Gastrocnemius medialis (tissue), 4 donors: ENCODE measurements at regions not wholly inside any gene's neighbourhood (a gene's known extent, or its start where the extent isn't known, plus 50 kb on each side); places are given as distances from the start of the nearest gene placed in this dataset.

Experiments used
- CTCF ChIP-seq, 5 experiments: fragments of 450-650 bp in 3 of 5; fragments of 200-600 bp in 2 of 5; sonication (generic) in 2 of 5; IDR thresholded peaks in 4 of 5; conservative IDR thresholded peaks in 1 of 5; 1 replicate in 4 of 5; 2 replicates in 1 of 5; pipeline ENCODE4 v1.5.1; 2016 to 2019; ENCODE audit warnings: antibody characterized with exemption in 5 of 5, mild to moderate bottlenecking in 3 of 5, moderate library complexity in 3 of 5
- POLR2A ChIP-seq, 2 donors: fragments of 450-650 bp; IDR thresholded peaks; one replicate each; pipeline ENCODE4 v1.6.1; 2017; ENCODE audit warnings: antibody characterized with exemption in 2 of 2, mild to moderate bottlenecking in 2 of 2, moderate library complexity in 2 of 2

DNA sequence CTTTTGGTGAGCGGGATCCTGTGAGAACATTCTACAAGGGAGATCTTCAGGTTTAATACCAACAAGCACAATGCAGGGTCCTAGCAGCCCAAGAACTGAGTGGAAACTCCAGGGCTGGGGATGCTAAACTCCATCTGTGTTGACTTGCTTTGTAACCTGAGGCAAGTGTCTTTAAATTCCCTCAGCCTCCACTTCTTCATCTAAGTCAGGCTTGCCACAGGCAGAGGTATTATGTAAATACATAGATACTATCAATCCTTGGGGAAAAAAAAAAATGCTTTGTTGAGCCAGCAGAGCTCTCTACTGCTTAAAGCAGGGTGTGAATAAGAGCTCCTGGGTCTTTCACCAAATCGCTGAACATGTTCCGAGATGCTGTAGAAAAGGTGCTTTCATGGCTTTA is 114.2 kb upstream of the PHACTR1 start:
- TF ChIP-seq CTCF (IDR thresholded peaks at IDR 0.05 in 4 of 5, conservative IDR thresholded peaks at IDR 0.05 in 1 of 5) (no peak), POLR2A (IDR thresholded peaks at IDR 0.05) (no peak)
